ENCODE measurements at regions not wholly inside any gene's neighbourhood (a gene's known extent, or its start where the extent isn't known, plus 50 kb on each side); places are given as distances from the start of the nearest gene placed in this dataset.

DNA sequence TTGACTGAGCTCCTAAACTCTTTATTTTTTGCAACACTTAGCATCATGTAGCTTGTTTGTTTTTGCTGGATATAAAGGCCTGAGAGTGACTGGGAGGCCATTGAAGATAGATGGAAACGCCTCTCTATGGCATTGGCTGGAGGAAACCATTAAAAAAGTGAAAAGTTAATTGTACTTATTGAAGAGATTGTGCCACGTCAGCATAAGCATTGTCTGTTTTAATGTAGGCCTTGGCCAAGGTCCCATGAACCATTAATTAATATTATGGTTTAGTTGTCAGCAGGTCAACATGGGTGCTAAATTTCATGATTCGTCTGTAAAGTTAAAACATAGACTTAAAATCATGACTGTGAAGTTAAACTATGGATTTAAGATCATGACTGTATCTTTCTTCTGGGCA is 178.6 kb downstream of the GATA3 start:
- no peak for DNase-seq

GRCh38 chr10:8233832-8234259 is 179.4 kb downstream of the GATA3 start:
- DNase-seq, result no peak

GRCh38 chr10:8235253-8236027 is 181.0 kb downstream of the GATA3 start:
- no peak for DNase-seq

- no peak for DNase-seq
Measured at GRCh38 chr10:8238986-8239385, 184.5 kb downstream of the GATA3 start.

- no peak for DNase-seq
Measured at GRCh38 chr10:8240861-8241260, 186.4 kb downstream of the GATA3 start.

DNA sequence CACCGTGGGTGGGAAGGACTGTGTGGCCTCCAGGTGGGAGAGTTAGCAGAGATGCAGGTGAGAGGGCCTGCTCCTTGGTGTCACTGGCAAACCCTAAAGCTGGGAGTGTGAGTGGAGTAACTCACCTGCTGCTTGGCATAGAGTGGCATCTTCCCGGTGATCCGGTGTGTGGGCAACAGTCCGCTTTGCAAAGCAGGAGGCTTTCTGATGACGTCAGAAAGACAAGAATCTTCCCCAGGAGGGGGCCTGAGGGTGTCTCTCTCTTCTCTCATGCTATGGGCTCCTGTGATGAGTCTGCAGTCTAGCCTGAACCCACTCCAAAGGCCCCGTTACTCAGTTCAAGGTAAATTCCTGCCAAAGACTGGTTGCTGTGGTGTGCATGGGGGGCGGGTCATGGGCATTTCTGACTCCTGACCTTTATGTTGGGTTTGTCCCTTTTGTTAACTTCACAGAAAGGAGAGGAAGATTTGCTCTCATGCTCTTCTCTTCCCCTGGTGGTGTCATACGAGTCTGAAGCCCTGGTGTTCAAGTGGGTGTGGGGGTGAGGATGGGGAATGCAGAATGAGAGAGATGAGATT is 187.9 kb downstream of the GATA3 start:
- no peak for DNase-seq

DNA sequence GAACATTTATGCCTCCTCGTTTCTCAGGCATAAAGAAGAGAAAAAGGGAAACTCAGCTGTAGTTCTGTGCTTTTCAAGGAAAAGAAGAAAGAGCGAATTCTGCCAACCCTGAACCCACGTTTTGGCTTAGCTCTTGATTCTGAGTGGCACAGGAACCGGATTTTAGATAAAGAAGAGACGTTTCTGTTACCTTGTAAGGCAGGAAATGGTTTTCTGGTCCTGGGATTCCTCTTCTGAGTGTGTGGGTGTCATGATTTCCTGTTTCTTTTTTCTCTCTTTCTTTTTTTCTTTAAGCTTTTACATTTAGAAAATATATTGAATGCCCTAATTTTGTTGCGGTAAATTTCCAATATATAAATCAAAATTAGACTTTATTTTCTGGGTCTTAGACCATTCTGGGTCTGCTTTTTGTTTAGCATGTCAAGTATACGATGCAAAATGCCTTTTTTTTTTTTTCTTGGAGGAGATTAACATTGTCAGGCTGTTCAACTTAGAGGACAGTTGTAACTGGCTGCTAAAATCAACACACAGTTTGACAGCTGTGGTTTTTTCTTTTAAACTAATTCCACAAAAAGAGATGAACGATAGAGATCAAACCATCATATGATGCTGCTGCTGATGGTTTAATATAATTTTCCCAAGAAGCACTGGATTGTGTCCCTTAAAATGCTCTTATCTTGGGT is 190.8 kb downstream of the GATA3 start:
- DNase-seq, result no peak

DNA sequence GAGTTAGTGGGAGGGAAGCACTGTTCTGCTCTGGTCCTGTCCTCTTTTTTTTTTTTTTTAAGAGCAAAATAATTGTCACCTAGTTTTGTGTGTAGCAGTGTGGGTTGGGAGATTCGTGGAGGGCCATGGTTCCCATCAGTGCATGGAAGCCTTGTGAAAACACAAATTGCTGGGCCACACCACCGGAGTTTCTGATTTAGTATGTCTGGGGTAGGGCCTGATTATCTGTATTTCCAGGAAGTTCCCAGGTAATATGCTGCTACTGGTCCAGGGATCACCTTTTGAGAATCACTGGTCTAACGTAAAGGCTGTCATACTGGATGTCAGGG is 191.3 kb downstream of the GATA3 start:
- DNase-seq, result no peak

DNA sequence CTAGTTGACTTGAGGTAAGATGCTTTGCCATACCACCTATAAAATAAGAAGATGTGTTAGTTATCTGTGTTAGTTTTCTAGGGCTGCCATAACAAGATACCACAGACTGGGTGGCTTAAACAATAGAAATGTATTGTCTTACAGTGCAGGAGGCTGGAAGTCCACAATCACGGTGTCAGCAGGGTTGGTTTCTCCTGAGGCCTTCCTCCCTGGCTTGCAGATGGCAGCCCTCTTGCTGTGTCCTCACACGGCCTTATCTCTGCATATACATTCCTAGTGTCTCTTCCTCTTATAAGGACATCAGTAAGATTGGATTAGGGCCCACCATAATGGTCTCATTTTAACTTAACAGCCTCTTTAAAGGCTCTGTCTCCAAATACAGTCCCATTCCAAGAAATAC is 192.1 kb downstream of the GATA3 start:
- DNase-seq, result no peak

- no peak for DNase-seq
Measured at GRCh38 chr10:8247191-8247590, 192.7 kb downstream of the GATA3 start.

DNA sequence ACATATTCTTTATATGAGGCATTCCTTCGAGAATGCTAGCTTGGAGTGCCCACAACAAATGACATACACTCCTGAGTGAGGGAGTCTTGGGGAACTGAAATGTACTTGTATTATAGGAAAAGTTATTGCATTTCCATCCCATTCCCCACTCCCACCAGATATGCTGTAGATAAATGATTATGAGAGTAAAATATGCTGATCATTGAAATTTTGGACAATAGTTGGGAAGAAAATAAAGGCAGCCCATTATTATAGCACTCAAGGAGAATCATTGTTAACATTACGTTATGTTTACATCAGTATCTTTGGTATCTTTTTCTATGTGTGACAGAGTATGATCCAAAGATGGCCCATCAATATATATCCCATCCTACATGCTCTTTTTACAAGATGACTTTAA is 194.4 kb downstream of the GATA3 start:
- DNase-seq, result no peak

GRCh38 chr10:8254350-8254749 is 199.9 kb downstream of the GATA3 start:
- no peak for DNase-seq

- no peak for DNase-seq
Measured at GRCh38 chr10:8255301-8255700, 200.8 kb downstream of the GATA3 start.

GRCh38 chr10:8260645-8261044 is 206.2 kb downstream of the GATA3 start:
- DNase-seq, result no peak

DNA sequence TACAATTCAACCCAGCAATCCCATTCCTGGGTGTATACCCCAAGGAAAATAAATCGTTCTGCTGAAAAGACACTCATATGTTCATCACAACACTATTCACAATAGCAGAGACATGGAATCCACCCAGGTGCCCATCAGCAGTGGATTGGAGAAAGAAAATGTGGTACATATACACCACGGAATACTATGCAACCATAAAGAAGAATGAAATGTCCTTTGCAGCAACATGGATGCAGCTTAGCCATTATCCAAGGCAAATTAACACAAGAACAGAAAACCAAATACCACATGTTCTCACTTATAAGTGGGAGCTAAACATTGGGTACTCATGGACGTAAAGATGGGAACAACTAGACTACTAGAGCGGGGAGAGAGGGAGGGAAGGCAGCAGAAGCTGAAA is 207.8 kb downstream of the GATA3 start:
- no peak for DNase-seq

DNA sequence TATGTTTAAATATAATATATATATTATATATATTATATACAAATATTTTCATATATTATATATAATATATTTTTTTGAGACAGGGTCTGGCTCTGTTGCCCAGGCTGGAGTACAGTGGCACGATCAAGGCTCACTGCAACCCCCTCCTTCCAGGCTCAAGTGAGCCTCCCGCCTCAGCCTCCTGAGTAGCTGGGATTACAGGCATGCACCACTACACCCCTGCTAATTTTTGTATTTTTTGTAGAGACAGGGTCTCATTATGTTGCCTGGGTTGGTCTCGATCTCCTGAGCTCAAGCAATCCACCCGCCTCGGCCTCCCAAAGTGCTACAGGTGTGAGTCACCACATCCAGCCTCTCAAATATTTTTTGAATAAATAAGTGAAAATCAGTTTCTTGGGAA is 215.5 kb downstream of the GATA3 start:
- DNase-seq, result no peak

- no peak for DNase-seq
Measured at GRCh38 chr10:8272794-8273425, 218.4 kb downstream of the GATA3 start.

- DNase-seq, result no peak
Measured at GRCh38 chr10:8273749-8274148, 219.3 kb downstream of the GATA3 start.

- no peak for DNase-seq
Measured at GRCh38 chr10:8275911-8276310, 221.4 kb downstream of the GATA3 start.

GRCh38 chr10:8278099-8278498 is 223.6 kb downstream of the GATA3 start:
- no peak for DNase-seq

DNA sequence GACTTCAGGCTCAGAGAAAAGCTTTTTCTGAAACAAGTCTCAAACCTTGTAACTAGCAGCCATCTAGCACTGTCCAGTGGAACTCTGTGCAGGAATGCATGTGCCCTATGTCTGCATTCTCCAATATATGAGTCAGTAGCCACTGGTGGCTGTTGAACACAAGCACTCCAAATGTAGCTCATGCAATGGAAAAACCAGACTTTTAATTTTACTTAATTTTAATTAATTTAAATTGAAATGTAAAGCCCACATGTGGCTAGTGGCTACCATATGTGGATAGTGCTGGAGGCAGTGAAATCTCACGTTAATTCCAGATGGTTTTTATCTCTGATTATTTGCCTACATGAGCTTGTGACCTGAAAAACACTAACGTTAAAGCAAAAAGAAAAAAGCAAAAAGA is 225.1 kb downstream of the GATA3 start:
- no peak for DNase-seq

DNA sequence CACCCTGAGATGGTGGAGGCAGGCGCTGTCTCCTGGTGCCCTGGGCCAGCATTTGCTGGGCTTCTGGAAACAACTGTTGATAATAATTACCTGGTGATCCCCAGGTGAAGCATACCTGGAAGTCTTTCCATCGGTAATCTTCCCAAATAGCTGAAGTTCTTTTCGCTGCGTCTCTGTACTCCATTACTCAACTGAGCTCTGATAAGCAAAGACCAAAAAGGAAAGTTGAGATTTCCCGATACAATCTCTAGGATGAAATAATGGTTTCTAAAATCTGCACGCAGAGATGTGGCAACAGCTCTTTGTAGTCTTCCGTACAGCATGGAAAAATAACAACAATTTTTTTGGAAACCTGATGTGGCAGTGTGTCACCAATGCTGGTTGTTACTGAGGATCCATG is 226.5 kb downstream of the GATA3 start:
- DNase-seq, result no peak

GRCh38 chr10:8282340-8282739 is 227.9 kb downstream of the GATA3 start:
- no peak for DNase-seq
